Activated CD8-positive, alpha-beta memory T cell treated with anti-CD3 and anti-CD28 coated beads, Interleukin-2, amount 10 ng/mL, durations not matched to agents 7 days and 5 days (primary cell): ENCODE measurements at regions not wholly inside any gene's neighbourhood (a gene's known extent, or its start where the extent isn't known, plus 50 kb on each side); places are given as distances from the start of the nearest gene placed in this dataset.

Experiments used
- ATAC-seq: fragments of 150-1000 bp; cut with Tn5 transposase; one replicate; pipeline ENCODE4 v1.10.0; 2021; ENCODE audit warnings: moderate library complexity
- CTCF ChIA-PET: fragments of 350-600 bp; sonication (Branson Sonifier 250); formaldehyde crosslinking; loops from one replicate; lab custom pipeline; 2021; ENCODE audit warnings: antibody characterized with exemption; lab: Charles Lee
- DNase-seq: peaks from one replicate; pipeline ENCODE4 v3.0.0-alpha.2; 2020
- H3K27ac Mint-ChIP-seq: one replicate; pipeline ENCODE4 v1.8.0; 2021; ENCODE audit warnings: mild to moderate bottlenecking, mixed read lengths
- H3K27me3 Mint-ChIP-seq: one replicate; pipeline ENCODE4 v1.8.0; 2021; ENCODE audit warnings: mixed read lengths
- H3K36me3 Mint-ChIP-seq: one replicate; pipeline ENCODE4 v1.8.0; 2021; ENCODE audit warnings: mild to moderate bottlenecking, mixed read lengths
- H3K4me1 Mint-ChIP-seq: one replicate; pipeline ENCODE4 v1.8.0; 2021; ENCODE audit warnings: mixed read lengths
- H3K4me3 Mint-ChIP-seq: one replicate; pipeline ENCODE4 v1.8.0; 2021; ENCODE audit warnings: mild to moderate bottlenecking, moderate library complexity, mixed read lengths
- H3K9me3 Mint-ChIP-seq: one replicate; pipeline ENCODE4 v1.8.0; 2022; ENCODE audit warnings: low read depth, mixed read lengths

GRCh38 chr2:173822889-173823542, 142.2 kb downstream of the SP3 start:
- H3K36me3 Mint-ChIP-seq, result no peaks in the 10 kb centered on the region
- H3K27ac Mint-ChIP-seq, result no peak overlapping the region
- H3K4me1 Mint-ChIP-seq, result no peaks in the 10 kb centered on the region
- DNase-seq, result no peak
- no peak overlapping the region for H3K4me3 Mint-ChIP-seq
- no peaks in the 10 kb centered on the region for H3K9me3 Mint-ChIP-seq
- no peak for ATAC-seq
- CTCF ChIA-PET, result no interaction called here
- H3K27me3 Mint-ChIP-seq, result peaks cover 34% of the 10 kb centered on the region

GRCh38 chr2:173823543-173823939, 141.6 kb downstream of the SP3 start:
- no peaks in the 10 kb centered on the region for H3K9me3 Mint-ChIP-seq
- no peak overlapping the region for H3K4me3 Mint-ChIP-seq
- peaks cover 37% of the 10 kb centered on the region for H3K27me3 Mint-ChIP-seq
- no peaks in the 10 kb centered on the region for H3K4me1 Mint-ChIP-seq
- H3K36me3 Mint-ChIP-seq, result no peaks in the 10 kb centered on the region
- ATAC-seq (no peak), DNase-seq (no peak)
- CTCF ChIA-PET, result no interaction called here
- no peak overlapping the region for H3K27ac Mint-ChIP-seq

- no peak for DNase-seq
- no peak for ATAC-seq
- H3K9me3 Mint-ChIP-seq, result no peaks in the 10 kb centered on the region
- no peak overlapping the region for H3K27ac Mint-ChIP-seq
- H3K4me1 Mint-ChIP-seq, result no peaks in the 10 kb centered on the region
- CTCF ChIA-PET, result interaction anchor here (0.5 kb wide), 1 partner anchor 599 kb away, joined by 3 read pairs; no protein-coding TSS in a partner anchor
- H3K4me3 Mint-ChIP-seq, result no peak overlapping the region
- H3K36me3 Mint-ChIP-seq, result no peaks in the 10 kb centered on the region
- peaks cover 17% of the 10 kb centered on the region for H3K27me3 Mint-ChIP-seq
Observed at GRCh38 chr2:173828189-173829142, 136.7 kb downstream of the SP3 start.

GRCh38 chr2:173829727-173830126, 135.4 kb downstream of the SP3 start:
- Mint-ChIP-seq H3K9me3 (no peaks in the 10 kb centered on the region), H3K27me3 (peaks cover 19% of the 10 kb centered on the region), H3K36me3 (no peaks in the 10 kb centered on the region), H3K4me1 (no peaks in the 10 kb centered on the region), H3K27ac (no peak overlapping the region), H3K4me3 (no peak overlapping the region)
- ATAC-seq, result no peak
- CTCF ChIA-PET, result no interaction called here
- DNase-seq, result no peak

- no peak overlapping the region for H3K27ac Mint-ChIP-seq
- peaks cover 19% of the 10 kb centered on the region for H3K27me3 Mint-ChIP-seq
- H3K36me3 Mint-ChIP-seq, result no peaks in the 10 kb centered on the region
- CTCF ChIA-PET, result no interaction called here
- no peaks in the 10 kb centered on the region for H3K4me1 Mint-ChIP-seq
- DNase-seq (no peak), ATAC-seq (no peak)
- H3K9me3 Mint-ChIP-seq, result no peaks in the 10 kb centered on the region
- no peak overlapping the region for H3K4me3 Mint-ChIP-seq
Observed at GRCh38 chr2:173830170-173830569, 135.0 kb downstream of the SP3 start.

- DNase-seq (no peak), ATAC-seq (no peak)
- H3K27ac Mint-ChIP-seq, result no peak overlapping the region
- no peaks in the 10 kb centered on the region for H3K36me3 Mint-ChIP-seq
- no peak overlapping the region for H3K4me3 Mint-ChIP-seq
- no peaks in the 10 kb centered on the region for H3K9me3 Mint-ChIP-seq
- CTCF ChIA-PET, result no interaction called here
- H3K4me1 Mint-ChIP-seq, result no peaks in the 10 kb centered on the region
- peaks cover 18% of the 10 kb centered on the region for H3K27me3 Mint-ChIP-seq
Observed at GRCh38 chr2:173831312-173832229, 133.6 kb downstream of the SP3 start.

GRCh38 chr2:173834141-173834540, 131.0 kb downstream of the SP3 start:
- H3K4me1 Mint-ChIP-seq, result no peaks in the 10 kb centered on the region
- H3K9me3 Mint-ChIP-seq, result no peaks in the 10 kb centered on the region
- no peak overlapping the region for H3K4me3 Mint-ChIP-seq
- ATAC-seq, result no peak
- CTCF ChIA-PET, result no interaction called here
- H3K36me3 Mint-ChIP-seq, result no peaks in the 10 kb centered on the region
- peaks cover 9% of the 10 kb centered on the region for H3K27me3 Mint-ChIP-seq
- H3K27ac Mint-ChIP-seq, result no peak overlapping the region
- DNase-seq, result no peak

- Mint-ChIP-seq H3K4me1 (no peaks in the 10 kb centered on the region), H3K4me3 (no peak overlapping the region), H3K27ac (no peak overlapping the region), H3K36me3 (no peaks in the 10 kb centered on the region), H3K9me3 (no peaks in the 10 kb centered on the region), H3K27me3 (peaks cover 15% of the 10 kb centered on the region)
- DNase-seq (no peak), ATAC-seq (no peak)
- CTCF ChIA-PET, result no interaction called here
Observed at GRCh38 chr2:173835726-173836125, 129.4 kb downstream of the SP3 start.

GRCh38 chr2:173841110-173841509, 124.1 kb downstream of the SP3 start:
- CTCF ChIA-PET, result no interaction called here
- H3K27ac Mint-ChIP-seq, result no peak overlapping the region
- no peaks in the 10 kb centered on the region for H3K36me3 Mint-ChIP-seq
- no peaks in the 10 kb centered on the region for H3K4me1 Mint-ChIP-seq
- no peak for ATAC-seq
- H3K27me3 Mint-ChIP-seq, result peaks cover 27% of the 10 kb centered on the region
- no peak overlapping the region for H3K4me3 Mint-ChIP-seq
- no peak for DNase-seq
- no peaks in the 10 kb centered on the region for H3K9me3 Mint-ChIP-seq

GRCh38 chr2:173843526-173843925, 121.6 kb downstream of the SP3 start:
- Mint-ChIP-seq H3K4me3 (no peak overlapping the region), H3K36me3 (no peaks in the 10 kb centered on the region), H3K27ac (no peak overlapping the region), H3K4me1 (no peaks in the 10 kb centered on the region), H3K27me3 (peaks cover 39% of the 10 kb centered on the region), H3K9me3 (no peaks in the 10 kb centered on the region)
- no peak for DNase-seq
- CTCF ChIA-PET, result no interaction called here
- no peak for ATAC-seq

GRCh38 chr2:173851141-173851641, 114.0 kb downstream of the SP3 start:
- H3K4me1 Mint-ChIP-seq, result no peaks in the 10 kb centered on the region
- no peak overlapping the region for H3K27ac Mint-ChIP-seq

GRCh38 chr2:173854141-173854540, 111.0 kb downstream of the SP3 start:
- no peak overlapping the region for H3K4me3 Mint-ChIP-seq
- DNase-seq (no peak), ATAC-seq (no peak)
- H3K27me3 Mint-ChIP-seq, result peaks cover 14% of the 10 kb centered on the region
- H3K36me3 Mint-ChIP-seq, result no peaks in the 10 kb centered on the region
- no peaks in the 10 kb centered on the region for H3K9me3 Mint-ChIP-seq
- CTCF ChIA-PET, result no interaction called here
- no peak overlapping the region for H3K27ac Mint-ChIP-seq
- H3K4me1 Mint-ChIP-seq, result peaks cover 5% of the 10 kb centered on the region

More at GRCh38 chr2:173851141-173851641, 114.0 kb downstream of the SP3 start:
- Mint-ChIP-seq H3K9me3 (no peaks in the 10 kb centered on the region), H3K4me3 (no peak overlapping the region), H3K27me3 (peaks cover 21% of the 10 kb centered on the region), H3K36me3 (no peaks in the 10 kb centered on the region)
- ATAC-seq, result no peak
- no peak for DNase-seq
- CTCF ChIA-PET, result no interaction called here

GRCh38 chr2:173854840-173855239, 110.3 kb downstream of the SP3 start:
- ATAC-seq (no peak), DNase-seq (no peak)
- H3K4me1 Mint-ChIP-seq, result peaks cover 8% of the 10 kb centered on the region
- H3K27me3 Mint-ChIP-seq, result peaks cover 8% of the 10 kb centered on the region
- H3K27ac Mint-ChIP-seq, result no peak overlapping the region
- CTCF ChIA-PET, result no interaction called here
- H3K36me3 Mint-ChIP-seq, result no peaks in the 10 kb centered on the region
- no peak overlapping the region for H3K4me3 Mint-ChIP-seq
- no peaks in the 10 kb centered on the region for H3K9me3 Mint-ChIP-seq
